ENCODE measurements at regions not wholly inside any gene's neighbourhood (a gene's known extent, or its start where the extent isn't known, plus 50 kb on each side); places are given as distances from the start of the nearest gene placed in this dataset.

- POLR2A ChIA-PET = no interaction called here
- no peak for DNase-seq
- no peak overlapping the region for H3K4me3 Mint-ChIP-seq
- no peaks in the 10 kb centered on the region for H3K36me3 Mint-ChIP-seq (ENCODE audit: low read depth)
- H3K9me3 Mint-ChIP-seq = no peaks in the 10 kb centered on the region
- CTCF ChIA-PET = no interaction called here
- H3K27me3 Mint-ChIP-seq = peaks cover 4% of the 10 kb centered on the region
- H3K27ac Mint-ChIP-seq = no peak overlapping the region
- H3K4me1 Mint-ChIP-seq = no peaks in the 10 kb centered on the region
These were observed 124.9 kb upstream of the SMYD2 start for GRCh38 chr1:214155987-214156625.

- CTCF ChIA-PET = no interaction called here
- H3K27ac Mint-ChIP-seq = no peak overlapping the region
- H3K36me3 Mint-ChIP-seq (ENCODE audit: low read depth) = no peaks in the 10 kb centered on the region
- DNase-seq = no peak
- no peaks in the 10 kb centered on the region for H3K9me3 Mint-ChIP-seq
- H3K27me3 Mint-ChIP-seq = peaks cover 5% of the 10 kb centered on the region
- no peak overlapping the region for H3K4me3 Mint-ChIP-seq
- POLR2A ChIA-PET = no interaction called here
- no peaks in the 10 kb centered on the region for H3K4me1 Mint-ChIP-seq
These were observed 116.8 kb upstream of the SMYD2 start for GRCh38 chr1:214164173-214164572.

- no peaks in the 10 kb centered on the region for H3K4me1 Mint-ChIP-seq
- DNase-seq = no peak
- H3K27me3 Mint-ChIP-seq = peaks cover 1% of the 10 kb centered on the region
- H3K4me3 Mint-ChIP-seq = no peak overlapping the region
- POLR2A ChIA-PET = no interaction called here
- no peaks in the 10 kb centered on the region for H3K9me3 Mint-ChIP-seq
- H3K36me3 Mint-ChIP-seq (ENCODE audit: low read depth) = no peaks in the 10 kb centered on the region
- H3K27ac Mint-ChIP-seq = no peak overlapping the region
- CTCF ChIA-PET = no interaction called here
These were observed 115.0 kb upstream of the SMYD2 start for GRCh38 chr1:214165850-214166374.

GRCh38 chr1:214174508-214175199, 106.3 kb upstream of the SMYD2 start:
- H3K4me3 Mint-ChIP-seq = no peak overlapping the region
- POLR2A ChIA-PET = no interaction called here

GRCh38 chr1:214178102-214178501, 102.9 kb upstream of the SMYD2 start:
- no peaks in the 10 kb centered on the region for H3K36me3 Mint-ChIP-seq (ENCODE audit: low read depth)
- ChIA-PET POLR2A (no interaction called here), CTCF (no interaction called here)
- H3K4me1 Mint-ChIP-seq = no peaks in the 10 kb centered on the region
- H3K27me3 Mint-ChIP-seq = peaks cover 14% of the 10 kb centered on the region
- no peak for DNase-seq
- H3K9me3 Mint-ChIP-seq = no peaks in the 10 kb centered on the region
- H3K27ac Mint-ChIP-seq = no peak overlapping the region
- no peak overlapping the region for H3K4me3 Mint-ChIP-seq

More at GRCh38 chr1:214174508-214175199, 106.3 kb upstream of the SMYD2 start:
- no peaks in the 10 kb centered on the region for H3K9me3 Mint-ChIP-seq
- CTCF ChIA-PET = no interaction called here
- no peak overlapping the region for H3K27ac Mint-ChIP-seq
- H3K27me3 Mint-ChIP-seq = peaks cover 5% of the 10 kb centered on the region
- H3K4me1 Mint-ChIP-seq = no peaks in the 10 kb centered on the region
- H3K36me3 Mint-ChIP-seq (ENCODE audit: low read depth) = no peaks in the 10 kb centered on the region
- no peak for DNase-seq

GRCh38 chr1:214184992-214185391, 96.0 kb upstream of the SMYD2 start:
- Mint-ChIP-seq H3K36me3 (ENCODE audit: low read depth) (no peaks in the 10 kb centered on the region), H3K27me3 (peaks cover 48% of the 10 kb centered on the region), H3K9me3 (no peaks in the 10 kb centered on the region), H3K4me1 (no peaks in the 10 kb centered on the region), H3K4me3 (no peak overlapping the region), H3K27ac (no peak overlapping the region)
- ChIA-PET CTCF (no interaction called here), POLR2A (no interaction called here)
- no peak for DNase-seq

- no peaks in the 10 kb centered on the region for H3K9me3 Mint-ChIP-seq
- H3K4me3 Mint-ChIP-seq = no peak overlapping the region
- H3K36me3 Mint-ChIP-seq (ENCODE audit: low read depth) = no peaks in the 10 kb centered on the region
- H3K27me3 Mint-ChIP-seq = peaks cover 55% of the 10 kb centered on the region
- DNase-seq = no peak
- no peak overlapping the region for H3K27ac Mint-ChIP-seq
- CTCF ChIA-PET = no interaction called here
- POLR2A ChIA-PET = no interaction called here
- no peaks in the 10 kb centered on the region for H3K4me1 Mint-ChIP-seq
These were observed 94.7 kb upstream of the SMYD2 start for GRCh38 chr1:214186103-214186824.

GRCh38 chr1:214187121-214187900, 93.6 kb upstream of the SMYD2 start:
- CTCF ChIA-PET = interaction anchor here (0.5 kb wide), 1 partner anchor 1339 kb away, joined by 3 read pairs; no protein-coding TSS in a partner anchor
- peaks cover 54% of the 10 kb centered on the region for H3K27me3 Mint-ChIP-seq
- no peaks in the 10 kb centered on the region for H3K9me3 Mint-ChIP-seq

GRCh38 chr1:214187933-214188332, 93.0 kb upstream of the SMYD2 start:
- ChIA-PET POLR2A (no interaction called here), CTCF (no interaction called here)
- DNase-seq = no peak
- H3K27me3 Mint-ChIP-seq = peaks cover 54% of the 10 kb centered on the region
- H3K9me3 Mint-ChIP-seq = no peaks in the 10 kb centered on the region
- no peaks in the 10 kb centered on the region for H3K36me3 Mint-ChIP-seq (ENCODE audit: low read depth)
- H3K4me1 Mint-ChIP-seq = no peaks in the 10 kb centered on the region
- H3K27ac Mint-ChIP-seq = no peak overlapping the region
- no peak overlapping the region for H3K4me3 Mint-ChIP-seq

More at GRCh38 chr1:214187121-214187900, 93.6 kb upstream of the SMYD2 start:
- Mint-ChIP-seq H3K27ac (no peak overlapping the region), H3K4me1 (no peaks in the 10 kb centered on the region), H3K36me3 (ENCODE audit: low read depth) (no peaks in the 10 kb centered on the region), H3K4me3 (no peak overlapping the region)
- DNase-seq = no peak
- POLR2A ChIA-PET = no interaction called here

GRCh38 chr1:214188835-214189234, 92.1 kb upstream of the SMYD2 start:
- CTCF ChIA-PET = no interaction called here
- H3K27ac Mint-ChIP-seq = no peak overlapping the region
- no peaks in the 10 kb centered on the region for H3K36me3 Mint-ChIP-seq (ENCODE audit: low read depth)
- no peak overlapping the region for H3K4me3 Mint-ChIP-seq
- peaks cover 52% of the 10 kb centered on the region for H3K27me3 Mint-ChIP-seq
- POLR2A ChIA-PET = no interaction called here
- no peaks in the 10 kb centered on the region for H3K4me1 Mint-ChIP-seq
- no peak for DNase-seq
- H3K9me3 Mint-ChIP-seq = no peaks in the 10 kb centered on the region

GRCh38 chr1:214192825-214193643, 87.9 kb upstream of the SMYD2 start:
- H3K27ac Mint-ChIP-seq = no peak overlapping the region
- ChIA-PET POLR2A (no interaction called here), CTCF (no interaction called here)
- H3K36me3 Mint-ChIP-seq (ENCODE audit: low read depth) = no peaks in the 10 kb centered on the region
- peaks cover 34% of the 10 kb centered on the region for H3K27me3 Mint-ChIP-seq
- H3K9me3 Mint-ChIP-seq = no peaks in the 10 kb centered on the region
- H3K4me3 Mint-ChIP-seq = no peak overlapping the region
- no peaks in the 10 kb centered on the region for H3K4me1 Mint-ChIP-seq
- DNase-seq = no peak

- Mint-ChIP-seq H3K4me1 (no peaks in the 10 kb centered on the region), H3K4me3 (no peak overlapping the region), H3K27me3 (peaks cover 31% of the 10 kb centered on the region), H3K9me3 (no peaks in the 10 kb centered on the region), H3K36me3 (ENCODE audit: low read depth) (no peaks in the 10 kb centered on the region), H3K27ac (no peak overlapping the region)
- no peak for DNase-seq
- CTCF ChIA-PET = no interaction called here
- POLR2A ChIA-PET = no interaction called here
These were observed 87.3 kb upstream of the SMYD2 start for GRCh38 chr1:214193691-214194090.
